ENCODE measurements at regions not wholly inside any gene's neighbourhood (a gene's known extent, or its start where the extent isn't known, plus 50 kb on each side); places are given as distances from the start of the nearest gene placed in this dataset.

DNA sequence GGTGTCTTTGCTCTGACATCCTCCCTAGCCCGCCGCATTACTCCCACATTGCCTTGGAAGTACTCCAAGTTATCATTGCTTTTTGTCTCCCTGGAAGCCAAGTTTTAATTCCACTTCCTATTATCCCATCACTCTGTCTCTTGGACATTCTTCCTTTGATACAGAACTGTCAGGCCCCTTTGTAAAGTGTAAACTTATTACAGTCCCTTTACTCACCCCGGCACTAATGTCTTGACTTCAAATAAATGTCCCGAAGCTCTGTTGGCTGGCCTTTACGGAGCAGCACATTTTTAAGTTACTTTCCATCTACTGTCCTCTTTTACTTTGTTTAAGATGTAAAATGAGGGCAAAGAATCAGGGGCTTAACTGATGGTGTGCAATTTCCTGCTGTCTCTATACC lies 223.5 kb upstream of the IGFBP7 start:
- Histone ChIP-seq H3K9ac (ENCODE audit: low read length) (no peak overlapping the region), H4K8ac (ENCODE audit: low read length) (no peak overlapping the region), H4K91ac (ENCODE audit: low read length) (no peak overlapping the region), H3K23ac (ENCODE audit: low read length in 2 of 2) (no peak overlapping the region), H2AFZ (ENCODE audit: low read depth, low read length) (no peak overlapping the region), H3K36me3 (ENCODE audit: control insufficient read depth in 1 of 2, insufficient read depth in 2 of 2, low read depth in 1 of 2, low read length in 2 of 2) (no peaks in the 10 kb centered on the region), H3K27ac (ENCODE audit: low read length, poor library complexity, severe bottlenecking) (no peak overlapping the region), H3K27me3 (ENCODE audit: control insufficient read depth in 1 of 2, insufficient read depth in 1 of 2, low read length in 2 of 2) (peaks cover 3 to 4% of the 10 kb centered on the region in 2 experiments), H2BK12ac (ENCODE audit: low read length in 2 of 2) (no peak overlapping the region), H2AK5ac (ENCODE audit: low read length, severe bottlenecking) (no peak overlapping the region), H3K4me1 (ENCODE audit: control insufficient read depth, insufficient read depth, low read depth, low read length) (no peaks in the 10 kb centered on the region), H3K4ac (ENCODE audit: low read depth in 1 of 2, low read length in 2 of 2) (no peak overlapping the region), H3K18ac (ENCODE audit: low read depth in 1 of 2, low read length in 2 of 2) (no peak overlapping the region), H3K9me3 (ENCODE audit: control insufficient read depth, low read length) (no peaks in the 10 kb centered on the region), H3K79me1 (replicated peaks; ENCODE audit: low read length, poor library complexity, severe bottlenecking) (no peaks in the 10 kb centered on the region), H3K4me3 (ENCODE audit: insufficient read depth in 1 of 2, low read depth in 1 of 2, low read length in 2 of 2) (no peak overlapping the region), H2BK15ac (ENCODE audit: low read depth, poor library complexity, severe bottlenecking) (no peak overlapping the region), H2BK5ac (ENCODE audit: low read depth, low read length, poor library complexity, severe bottlenecking) (no peak overlapping the region), H3K14ac (ENCODE audit: low read length in 2 of 2) (no peak overlapping the region), H3K4me2 (ENCODE audit: low read length, poor library complexity, severe bottlenecking) (no peak overlapping the region), H2BK120ac (ENCODE audit: low read depth, low read length) (no peak overlapping the region)
- WGBS, result 90% methylated on average over 4 of the region's 5 CpGs
- DNase-seq, result no peak

DNA sequence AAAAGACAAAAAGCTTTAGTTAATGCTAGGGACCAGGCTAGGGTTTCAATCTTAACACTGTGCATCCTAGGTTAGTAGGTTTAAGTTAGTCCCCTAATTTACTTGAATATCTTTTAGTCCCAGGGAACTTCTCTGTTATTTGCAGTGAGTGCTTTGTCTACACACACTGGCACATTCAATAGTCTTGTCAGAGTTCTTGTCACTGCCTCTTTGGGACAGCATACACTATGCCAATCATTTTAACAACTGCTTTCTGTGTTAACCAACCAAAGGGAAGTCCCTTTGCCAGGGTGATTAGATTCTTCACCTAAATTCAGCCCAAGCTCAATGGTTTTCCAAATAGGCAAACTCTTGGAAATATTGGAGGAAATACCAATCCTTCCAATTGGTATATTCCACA lies 221.8 kb upstream of the IGFBP7 start:
- no peak overlapping the region for H3K9ac ChIP-seq (ENCODE audit: low read length)
- no peak overlapping the region for H4K8ac ChIP-seq (ENCODE audit: low read length)
- no peak overlapping the region for H3K23ac ChIP-seq (ENCODE audit: low read length in 2 of 2)
- H3K36me3 ChIP-seq (ENCODE audit: control insufficient read depth in 1 of 2, insufficient read depth in 2 of 2, low read depth in 1 of 2, low read length in 2 of 2), result no peaks in the 10 kb centered on the region
- H3K4me1 ChIP-seq (ENCODE audit: control insufficient read depth, insufficient read depth, low read depth, low read length), result no peaks in the 10 kb centered on the region
- DNase-seq, result no peak
- no peak overlapping the region for H2AFZ ChIP-seq (ENCODE audit: low read depth, low read length)
- H3K4me2 ChIP-seq (ENCODE audit: low read length, poor library complexity, severe bottlenecking), result no peak overlapping the region
- no peak overlapping the region for H3K4me3 ChIP-seq (ENCODE audit: insufficient read depth in 1 of 2, low read depth in 1 of 2, low read length in 2 of 2)
- no peaks in the 10 kb centered on the region for H3K9me3 ChIP-seq (ENCODE audit: control insufficient read depth, low read length)
- no peak overlapping the region for H3K27ac ChIP-seq (ENCODE audit: low read length, poor library complexity, severe bottlenecking)
- H3K27me3 ChIP-seq (ENCODE audit: control insufficient read depth in 1 of 2, insufficient read depth in 1 of 2, low read length in 2 of 2), result peaks cover 3 to 4% of the 10 kb centered on the region in 2 experiments
- H3K4ac ChIP-seq (ENCODE audit: low read depth in 1 of 2, low read length in 2 of 2), result no peak overlapping the region
- no peak overlapping the region for H4K91ac ChIP-seq (ENCODE audit: low read length)
- no peak overlapping the region for H3K14ac ChIP-seq (ENCODE audit: low read length in 2 of 2)
- H2BK15ac ChIP-seq (ENCODE audit: low read depth, poor library complexity, severe bottlenecking), result no peak overlapping the region
- H3K79me1 ChIP-seq (replicated peaks; ENCODE audit: low read length, poor library complexity, severe bottlenecking), result no peaks in the 10 kb centered on the region
- H2BK5ac ChIP-seq (ENCODE audit: low read depth, low read length, poor library complexity, severe bottlenecking), result no peak overlapping the region
- H2BK120ac ChIP-seq (ENCODE audit: low read depth, low read length), result no peak overlapping the region
- no peak overlapping the region for H3K18ac ChIP-seq (ENCODE audit: low read depth in 1 of 2, low read length in 2 of 2)
- no peak overlapping the region for H2BK12ac ChIP-seq (ENCODE audit: low read length in 2 of 2)
- no peak overlapping the region for H2AK5ac ChIP-seq (ENCODE audit: low read length, severe bottlenecking)

DNA sequence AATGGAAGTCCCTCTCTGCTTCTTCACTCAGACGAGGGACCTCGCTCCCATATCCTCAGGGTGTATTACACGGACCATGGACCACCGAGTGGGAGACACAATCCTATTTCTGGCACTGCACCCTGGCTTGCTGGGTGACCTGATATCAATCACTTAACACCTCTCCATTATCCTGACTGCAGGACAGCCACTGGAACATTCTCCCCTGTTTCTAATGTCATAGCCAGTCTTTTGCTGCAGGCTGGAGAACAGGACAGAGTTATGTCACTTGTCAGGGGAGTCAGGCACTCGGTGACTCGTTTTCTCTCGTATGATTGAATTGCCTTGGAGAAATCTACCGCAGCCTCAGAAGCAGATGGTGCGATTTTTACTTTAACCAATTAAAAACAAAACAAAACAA lies 219.1 kb upstream of the IGFBP7 start:
- Histone ChIP-seq H3K18ac (ENCODE audit: low read depth in 1 of 2, low read length in 2 of 2) (no peak overlapping the region), H2BK12ac (ENCODE audit: low read length in 2 of 2) (no peak overlapping the region), H3K23ac (ENCODE audit: low read length in 2 of 2) (no peak overlapping the region), H3K27me3 (ENCODE audit: control insufficient read depth in 1 of 2, insufficient read depth in 1 of 2, low read length in 2 of 2) (peaks cover 0 to 12% of the 10 kb centered on the region in 2 experiments), H3K79me1 (replicated peaks; ENCODE audit: low read length, poor library complexity, severe bottlenecking) (no peaks in the 10 kb centered on the region), H2AFZ (ENCODE audit: low read depth, low read length) (no peak overlapping the region), H3K9ac (ENCODE audit: low read length) (no peak overlapping the region), H2BK5ac (ENCODE audit: low read depth, low read length, poor library complexity, severe bottlenecking) (no peak overlapping the region), H3K9me3 (ENCODE audit: control insufficient read depth, low read length) (no peaks in the 10 kb centered on the region), H4K91ac (ENCODE audit: low read length) (no peak overlapping the region), H4K8ac (ENCODE audit: low read length) (no peak overlapping the region), H2BK120ac (ENCODE audit: low read depth, low read length) (no peak overlapping the region), H3K27ac (ENCODE audit: low read length, poor library complexity, severe bottlenecking) (no peak overlapping the region), H3K4me3 (ENCODE audit: insufficient read depth in 1 of 2, low read depth in 1 of 2, low read length in 2 of 2) (no peak overlapping the region), H2AK5ac (ENCODE audit: low read length, severe bottlenecking) (no peak overlapping the region), H3K14ac (ENCODE audit: low read length in 2 of 2) (no peak overlapping the region), H3K4me1 (ENCODE audit: control insufficient read depth, insufficient read depth, low read depth, low read length) (no peaks in the 10 kb centered on the region), H3K4me2 (ENCODE audit: low read length, poor library complexity, severe bottlenecking) (no peak overlapping the region), H3K4ac (ENCODE audit: low read depth in 1 of 2, low read length in 2 of 2) (no peak overlapping the region), H2BK15ac (ENCODE audit: low read depth, poor library complexity, severe bottlenecking) (no peak overlapping the region), H3K36me3 (ENCODE audit: control insufficient read depth in 1 of 2, insufficient read depth in 2 of 2, low read depth in 1 of 2, low read length in 2 of 2) (no peaks in the 10 kb centered on the region)
- 90% methylated on average over 7 of the region's 9 CpGs for WGBS
- no peak for DNase-seq

DNA sequence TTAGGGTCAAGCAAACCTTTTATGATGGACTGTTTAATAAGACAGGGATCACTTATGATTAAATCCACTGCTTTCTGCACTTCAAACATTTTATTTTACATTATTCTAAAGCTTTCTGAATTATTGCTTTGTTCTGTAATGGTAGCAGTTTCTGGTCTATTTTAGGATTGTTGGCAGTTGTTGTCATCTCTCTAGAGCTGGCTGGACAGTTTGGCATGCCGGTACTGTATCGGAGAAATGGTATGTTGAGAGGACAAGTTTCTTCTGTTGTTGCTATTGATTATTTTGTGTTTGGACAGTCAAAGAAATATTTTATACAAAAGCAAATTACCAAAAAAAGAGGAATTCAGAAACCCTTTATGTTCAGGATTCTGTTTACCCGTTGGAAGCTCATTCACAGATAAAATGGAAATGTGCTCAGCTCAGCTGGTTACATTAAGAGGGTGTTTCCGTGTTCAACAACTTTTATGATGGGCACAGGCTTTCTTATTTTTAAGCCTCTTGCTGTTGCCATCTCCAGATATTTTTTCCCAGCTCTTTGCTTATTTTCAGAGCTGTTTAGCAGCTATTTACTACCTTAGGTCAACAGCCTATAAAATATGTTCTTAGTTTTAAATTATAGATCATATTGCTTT lies 214.6 kb upstream of the IGFBP7 start:
- Histone ChIP-seq H3K36me3 (ENCODE audit: control insufficient read depth in 1 of 2, insufficient read depth in 2 of 2, low read depth in 1 of 2, low read length in 2 of 2) (no peaks in the 10 kb centered on the region), H3K4ac (ENCODE audit: low read depth in 1 of 2, low read length in 2 of 2) (no peak overlapping the region), H2BK12ac (ENCODE audit: low read length in 2 of 2) (no peak overlapping the region), H4K91ac (ENCODE audit: low read length) (no peak overlapping the region), H2AFZ (ENCODE audit: low read depth, low read length) (no peak overlapping the region), H3K14ac (ENCODE audit: low read length in 2 of 2) (no peak overlapping the region), H3K9ac (ENCODE audit: low read length) (no peak overlapping the region), H3K27ac (ENCODE audit: low read length, poor library complexity, severe bottlenecking) (no peak overlapping the region), H3K27me3 (ENCODE audit: control insufficient read depth in 1 of 2, insufficient read depth in 1 of 2, low read length in 2 of 2) (peaks cover 0 to 10% of the 10 kb centered on the region in 2 experiments), H2BK15ac (ENCODE audit: low read depth, poor library complexity, severe bottlenecking) (no peak overlapping the region), H4K8ac (ENCODE audit: low read length) (no peak overlapping the region), H3K4me2 (ENCODE audit: low read length, poor library complexity, severe bottlenecking) (no peak overlapping the region), H3K23ac (ENCODE audit: low read length in 2 of 2) (no peak overlapping the region), H2BK5ac (ENCODE audit: low read depth, low read length, poor library complexity, severe bottlenecking) (no peak overlapping the region), H3K79me1 (replicated peaks; ENCODE audit: low read length, poor library complexity, severe bottlenecking) (no peaks in the 10 kb centered on the region), H3K9me3 (ENCODE audit: control insufficient read depth, low read length) (no peaks in the 10 kb centered on the region), H2AK5ac (ENCODE audit: low read length, severe bottlenecking) (no peak overlapping the region), H3K4me1 (ENCODE audit: control insufficient read depth, insufficient read depth, low read depth, low read length) (no peaks in the 10 kb centered on the region), H3K4me3 (ENCODE audit: insufficient read depth in 1 of 2, low read depth in 1 of 2, low read length in 2 of 2) (no peak overlapping the region), H2BK120ac (ENCODE audit: low read depth, low read length) (no peak overlapping the region), H3K18ac (ENCODE audit: low read depth in 1 of 2, low read length in 2 of 2) (no peak overlapping the region)
- no peak for DNase-seq
- WGBS, result 56% methylated on average over 4 of the region's 4 CpGs

All from mesenchymal stem cell (in vitro differentiated cells and primary cell).